Psoas muscle (tissue), 7 donors: ENCODE measurements at regions not wholly inside any gene's neighbourhood (a gene's known extent, or its start where the extent isn't known, plus 50 kb on each side); places are given as distances from the start of the nearest gene placed in this dataset.

Source experiments
- ATAC-seq, 4 donors: fragments of 200-7000 bp; cut with Tn5 transposase; one replicate each; pipeline ENCODE4 v1.9.1; 2020; ENCODE audit warnings: moderate library complexity in 3 of 4, mild to moderate bottlenecking in 2 of 4
- DNase-seq, 2 donors: peaks; one replicate each; pipeline ENCODE4 v3.0.0-alpha.2; 2020
- H3K27ac ChIP-seq: fragments of 200-600 bp; one replicate; pipeline ENCODE4 v1.8.0; 2022
- H3K27me3 ChIP-seq, 3 donors: fragments of 200-600 bp in 1 of 3; one replicate each; pipeline versions ENCODE4 v1.6.1 to v1.8.0; 2013 to 2022; ENCODE audit warnings: low read length in 2 of 3, mild to moderate bottlenecking in 2 of 3, moderate library complexity in 1 of 3; ENCODE audit not compliant: insufficient read depth in 3 of 3
- H3K36me3 ChIP-seq, 2 donors: fragments of 200-600 bp in 1 of 2; one replicate each; pipeline versions ENCODE4 v1.6.1 to v1.8.0; 2013 to 2022; ENCODE audit warnings: low read depth in 1 of 2, mild to moderate bottlenecking in 1 of 2, moderate library complexity in 1 of 2; ENCODE audit not compliant: insufficient read depth in 1 of 2
- H3K4me1 ChIP-seq: fragments of 200-600 bp; one replicate; pipeline ENCODE4 v1.8.0; 2022
- H3K4me3 ChIP-seq: fragments of 200-600 bp; one replicate; pipeline ENCODE4 v1.8.0; 2022; ENCODE audit warnings: mild to moderate bottlenecking
- H3K9me3 ChIP-seq: fragments of 200-600 bp; one replicate; pipeline ENCODE4 v1.8.0; 2022
- CTCF ChIP-seq: fragments of 200-600 bp; IDR thresholded peaks from one replicate; pipeline ENCODE4 v1.8.0; 2022; ENCODE audit warnings: antibody characterized with exemption
- WGBS, 3 donors: extraction: QIAGEN DNeasy Blood & Tissue Kit; methylation state at CpG; one replicate each; pipeline versions ENCODE4 v1.1.6 to v1.1.7; 2013; 5-methylcytosine and 5-hydroxymethylcytosine counted together
- intact Hi-C, 2 donors: fragments of 100-400 bp; cut with DNase I; formaldehyde crosslinking; loops; one replicate each; pipeline versions ENCODE4 v1.11.0 to v1.14.2; 2022
- donor health status: healthy with polysubstance abuse.
- donor health status: DM: no; HTN: no; CAD: no; lungs with moderate emphysema.
- donor health status: Bipolar disorder and iron deficiency.
- donor health status: healthy.
- donor health status: DM: yes; HTN: yes; CAD: no.
- donor health status: DM: no; HTN: no; CAD: no.
- donor health status: DM: yes; HTN: yes; CAD: no.

- WGBS, 3 donors: 25 to 41% (median 34%) methylated on average over 4 of the region's 4 CpGs
- H3K27ac ChIP-seq: peak overlapping the region; percentile 47
- no peaks in the 10 kb centered on the region for H3K27me3 ChIP-seq
- H3K36me3 ChIP-seq: no peaks in the 10 kb centered on the region
- intact Hi-C loops: no loop called here
- ATAC-seq (peak; percentile 67 to 98 (median 94)), DNase-seq (peak in 1 of 2 donors; percentile 51)
- no peak for TF ChIP-seq CTCF
- peak overlapping the region; percentile 10 for H3K4me3 ChIP-seq
- peaks cover 11% of the 10 kb centered on the region for H3K4me1 ChIP-seq
- H3K9me3 ChIP-seq: no peaks in the 10 kb centered on the region
These were observed 128.8 kb downstream of the PPP1R3A start for GRCh38 chr7:113790025-113790424.

- Histone ChIP-seq H3K36me3 (no peaks in the 10 kb centered on the region), H3K27ac (no peak overlapping the region), H3K27me3 (no peaks in the 10 kb centered on the region), H3K4me1 (peaks cover 11% of the 10 kb centered on the region), H3K9me3 (no peaks in the 10 kb centered on the region), H3K4me3 (no peak overlapping the region)
- WGBS, 3 donors: 91 to 97% (median 94%) methylated on average over 2 of the region's 2 CpGs
- no peak for TF ChIP-seq CTCF
- DNase-seq (no peak), ATAC-seq (no peak)
- intact Hi-C loops: no loop called here
These were observed 131.7 kb downstream of the PPP1R3A start for GRCh38 chr7:113787106-113787505.

- DNase-seq (no peak), ATAC-seq (no peak)
- H3K36me3 ChIP-seq: no peaks in the 10 kb centered on the region
- H3K4me3 ChIP-seq: no peak overlapping the region
- H3K9me3 ChIP-seq: no peaks in the 10 kb centered on the region
- H3K4me1 ChIP-seq: peaks cover 8% of the 10 kb centered on the region
- intact Hi-C loops: no loop called here
- H3K27ac ChIP-seq: no peak overlapping the region
- 79 to 88% (median 86%) methylated on average over 3 of the region's 3 CpGs for WGBS, 3 donors
- no peak for TF ChIP-seq CTCF
- H3K27me3 ChIP-seq: no peaks in the 10 kb centered on the region
These were observed 133.9 kb downstream of the PPP1R3A start for GRCh38 chr7:113784956-113785355.

GRCh38 chr7:113784316-113784715 lies 134.5 kb downstream of the PPP1R3A start:
- H3K4me3 ChIP-seq: no peak overlapping the region
- peaks cover 2% of the 10 kb centered on the region for H3K4me1 ChIP-seq
- TF ChIP-seq CTCF: no peak
- intact Hi-C loops: no loop called here
- ATAC-seq: no peak
- 65 to 72% (median 66%) methylated on average over 2 of the region's 2 CpGs for WGBS, 3 donors
- no peaks in the 10 kb centered on the region for H3K9me3 ChIP-seq
- H3K36me3 ChIP-seq: no peaks in the 10 kb centered on the region
- H3K27me3 ChIP-seq: no peaks in the 10 kb centered on the region
- H3K27ac ChIP-seq: no peak overlapping the region
- no peak for DNase-seq

GRCh38 chr7:113783403-113783802 lies 135.4 kb downstream of the PPP1R3A start:
- DNase-seq (no peak), ATAC-seq (no peak)
- no peak for TF ChIP-seq CTCF
- H3K4me3 ChIP-seq: no peak overlapping the region
- H3K4me1 ChIP-seq: no peaks in the 10 kb centered on the region
- no peaks in the 10 kb centered on the region for H3K9me3 ChIP-seq
- intact Hi-C loops: no loop called here
- no peaks in the 10 kb centered on the region for H3K36me3 ChIP-seq
- WGBS, 3 donors: 83 to 92% (median 87%) methylated on average over 4 of the region's 4 CpGs
- H3K27ac ChIP-seq: no peak overlapping the region
- no peaks in the 10 kb centered on the region for H3K27me3 ChIP-seq
